Gastroesophageal sphincter (tissue), 4 donors: ENCODE measurements at regions not wholly inside any gene's neighbourhood (a gene's known extent, or its start where the extent isn't known, plus 50 kb on each side); places are given as distances from the start of the nearest gene placed in this dataset.

Experiments
- ATAC-seq: fragments of 150-250 bp; one replicate; pipeline ENCODE4 v1.9.1; 2016; ENCODE audit warnings: mild to moderate bottlenecking, moderate library complexity
- H3K27ac ChIP-seq, 4 donors: fragments of 200-600 bp; sonication (generic) in 3 of 4; 1 replicate in 3 of 4; 2 replicates in 1 of 4; pipeline ENCODE4 v1.5.1; 2016 to 2019
- H3K27me3 ChIP-seq: fragments of 200-600 bp; sonication (generic); one replicate; pipeline ENCODE4 v1.5.1; 2019
- H3K36me3 ChIP-seq, 2 donors: fragments of 200-600 bp; sonication (generic); one replicate each; pipeline ENCODE4 v1.5.1; 2019; ENCODE audit warnings: control low read depth in 1 of 2
- H3K4me1 ChIP-seq, 3 donors: fragments of 200-600 bp; sonication (generic); 1 replicate in 2 of 3; 2 replicates in 1 of 3; pipeline ENCODE4 v1.5.1; 2016 to 2019; ENCODE audit warnings: control low read depth in 2 of 3
- H3K4me3 ChIP-seq, 2 donors: fragments of 200-600 bp; sonication (generic); one replicate each; pipeline ENCODE4 v1.5.1; 2019; ENCODE audit warnings: mild to moderate bottlenecking in 1 of 2, moderate library complexity in 1 of 2
- H3K9me3 ChIP-seq, 3 donors: fragments of 200-600 bp; sonication (generic); one replicate each; pipeline ENCODE4 v1.5.1; 2017 to 2019; ENCODE audit warnings: control low read depth in 2 of 3
- EP300 ChIP-seq: sonication (generic); formaldehyde crosslinking; IDR thresholded peaks from one replicate; pipeline ENCODE4 v1.6.1; 2017; ENCODE audit warnings: antibody characterized with exemption, mild to moderate bottlenecking
- POLR2A ChIP-seq, 2 donors: fragments of 450-650 bp; IDR thresholded peaks; one replicate each; pipeline ENCODE4 v1.6.1; 2017; ENCODE audit warnings: antibody characterized with exemption in 2 of 2, mild to moderate bottlenecking in 2 of 2, moderate library complexity in 1 of 2
- POLR2AphosphoS5 ChIP-seq: sonication (generic); formaldehyde crosslinking; IDR thresholded peaks from one replicate; pipeline ENCODE4 v1.6.1; 2017; ENCODE audit warnings: antibody characterized with exemption
- WGBS, 2 donors: methylation state at CpG; one replicate each; pipeline ENCODE4 v1.1.5; 2018; ENCODE audit warnings: low coverage in 1 of 2; 5-methylcytosine and 5-hydroxymethylcytosine counted together
- TF ChIP-seq, protein P1 (sequence below), 4 experiments: fragments of 200-600 bp in 2 of 4; fragments of 450-650 bp in 2 of 4; sonication (generic) in 1 of 4; IDR thresholded peaks; one replicate each; pipeline ENCODE4 v1.5.1; 2017 to 2019; ENCODE audit warnings: antibody characterized with exemption in 4 of 4, mild to moderate bottlenecking in 2 of 4, moderate library complexity in 2 of 4

- WGBS, 2 donors = 65 to 70% methylated on average over 2 to 3 of the region's 3 CpGs
- no peak for ATAC-seq
- no peak for TF ChIP-seq POLR2AphosphoS5
- TF ChIP-seq, protein P1, sequence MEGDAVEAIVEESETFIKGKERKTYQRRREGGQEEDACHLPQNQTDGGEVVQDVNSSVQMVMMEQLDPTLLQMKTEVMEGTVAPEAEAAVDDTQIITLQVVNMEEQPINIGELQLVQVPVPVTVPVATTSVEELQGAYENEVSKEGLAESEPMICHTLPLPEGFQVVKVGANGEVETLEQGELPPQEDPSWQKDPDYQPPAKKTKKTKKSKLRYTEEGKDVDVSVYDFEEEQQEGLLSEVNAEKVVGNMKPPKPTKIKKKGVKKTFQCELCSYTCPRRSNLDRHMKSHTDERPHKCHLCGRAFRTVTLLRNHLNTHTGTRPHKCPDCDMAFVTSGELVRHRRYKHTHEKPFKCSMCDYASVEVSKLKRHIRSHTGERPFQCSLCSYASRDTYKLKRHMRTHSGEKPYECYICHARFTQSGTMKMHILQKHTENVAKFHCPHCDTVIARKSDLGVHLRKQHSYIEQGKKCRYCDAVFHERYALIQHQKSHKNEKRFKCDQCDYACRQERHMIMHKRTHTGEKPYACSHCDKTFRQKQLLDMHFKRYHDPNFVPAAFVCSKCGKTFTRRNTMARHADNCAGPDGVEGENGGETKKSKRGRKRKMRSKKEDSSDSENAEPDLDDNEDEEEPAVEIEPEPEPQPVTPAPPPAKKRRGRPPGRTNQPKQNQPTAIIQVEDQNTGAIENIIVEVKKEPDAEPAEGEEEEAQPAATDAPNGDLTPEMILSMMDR (IDR thresholded peaks at IDR 0.05) = no peak
- no peak for TF ChIP-seq POLR2A (IDR thresholded peaks at IDR 0.05)
- no peak for TF ChIP-seq EP300
- Histone ChIP-seq H3K27me3 (no peaks in the 10 kb centered on the region), H3K9me3 (no peaks in the 10 kb centered on the region), H3K27ac (no peak overlapping the region), H3K4me1 (no peaks in the 10 kb centered on the region), H3K36me3 (no peaks in the 10 kb centered on the region), H3K4me3 (no peak overlapping the region)
These were observed 160.2 kb downstream of the CYYR1 start for GRCh38 chr21:26412885-26413284.

GRCh38 chr21:26409735-26410134 is 163.4 kb downstream of the CYYR1 start:
- Histone ChIP-seq H3K9me3 (no peaks in the 10 kb centered on the region), H3K27me3 (no peaks in the 10 kb centered on the region), H3K4me1 (no peaks in the 10 kb centered on the region), H3K4me3 (no peak overlapping the region), H3K36me3 (no peaks in the 10 kb centered on the region), H3K27ac (no peak overlapping the region)
- no peak for TF ChIP-seq POLR2AphosphoS5
- no peak for TF ChIP-seq EP300
- no peak for TF ChIP-seq POLR2A (IDR thresholded peaks at IDR 0.05)
- TF ChIP-seq, protein P1 (IDR thresholded peaks at IDR 0.05) = no peak
- 17 to 39% methylated on average over 3 to 4 of the region's 4 CpGs for WGBS, 2 donors
- ATAC-seq = no peak

GRCh38 chr21:26408511-26408910 is 164.6 kb downstream of the CYYR1 start:
- Histone ChIP-seq H3K4me1 (no peaks in the 10 kb centered on the region), H3K4me3 (no peak overlapping the region), H3K9me3 (no peaks in the 10 kb centered on the region), H3K27ac (no peak overlapping the region), H3K27me3 (no peaks in the 10 kb centered on the region), H3K36me3 (no peaks in the 10 kb centered on the region)
- TF ChIP-seq POLR2AphosphoS5 = no peak
- no peak for TF ChIP-seq POLR2A (IDR thresholded peaks at IDR 0.05)
- no peak for ATAC-seq

GRCh38 chr21:26406526-26406925 is 166.6 kb downstream of the CYYR1 start:
- no peak overlapping the region for H3K27ac ChIP-seq
- no peak overlapping the region for H3K4me3 ChIP-seq
- H3K4me1 ChIP-seq = no peaks in the 10 kb centered on the region
- no peak for ATAC-seq
- no peaks in the 10 kb centered on the region for H3K27me3 ChIP-seq
- WGBS, 2 donors = 20 to 33% methylated on average over 1 of the region's 1 CpG
- no peaks in the 10 kb centered on the region for H3K36me3 ChIP-seq
- no peaks in the 10 kb centered on the region for H3K9me3 ChIP-seq
- TF ChIP-seq POLR2A (IDR thresholded peaks at IDR 0.05) (no peak), EP300 (no peak), POLR2AphosphoS5 (no peak)
- TF ChIP-seq, protein P1 (IDR thresholded peaks at IDR 0.05) = no peak

GRCh38 chr21:26405735-26406361 is 167.2 kb downstream of the CYYR1 start:
- no peaks in the 10 kb centered on the region for H3K27me3 ChIP-seq
- no peaks in the 10 kb centered on the region for H3K9me3 ChIP-seq
- no peaks in the 10 kb centered on the region for H3K36me3 ChIP-seq
- TF ChIP-seq, protein P1 (IDR thresholded peaks at IDR 0.05) = no peak
- TF ChIP-seq EP300 (no peak), POLR2AphosphoS5 (no peak), POLR2A (IDR thresholded peaks at IDR 0.05) (no peak)
- H3K27ac ChIP-seq = no peak overlapping the region
- no peaks in the 10 kb centered on the region for H3K4me1 ChIP-seq
- no peak overlapping the region for H3K4me3 ChIP-seq
- ATAC-seq = no peak
- WGBS, 2 donors = 59 to 77% methylated on average over 3 to 8 of the region's 9 CpGs
